Endothelial cell of umbilical vein (primary cell): ENCODE measurements at regions not wholly inside any gene's neighbourhood (a gene's known extent, or its start where the extent isn't known, plus 50 kb on each side); places are given as distances from the start of the nearest gene placed in this dataset.

Experiments used
- BruUV-seq: library from RNA; stranded (reverse); fragments of 400-500 nt; replicated peaks from 2 replicates; lab custom pipeline; 2021; lab: Mats Ljungman, UMichigan
- CTCF ChIA-PET: fragments of 300-600, 350-600 bp; sonication (Branson Sonifier 250); formaldehyde crosslinking; loops from one replicate; lab custom pipeline; 2021; ENCODE audit warnings: antibody characterized with exemption, inconsistent platforms; lab: Charles Lee
- POLR2A ChIA-PET: fragments of 300-600, 350-600 bp; sonication (Branson Sonifier 250); formaldehyde crosslinking; loops from one replicate; lab custom pipeline; 2021; ENCODE audit warnings: antibody characterized with exemption, inconsistent platforms; lab: Charles Lee
- DNase-seq: peaks from one replicate; pipeline ENCODE4 v3.0.0-alpha.2; 2011; ENCODE audit warnings: low read depth, low spot score
- FAIRE-seq: peaks from 2 replicates; lab custom pipeline; 2011; peaks lifted over from hg19 to GRCh38; lab: Jason Lieb, UNC
- H2AFZ ChIP-seq: 2 replicates; pipeline ENCODE4 v1.6.0; 2012; ENCODE audit warnings: low read depth, low read length, control low read depth, inconsistent platforms
- H3K27ac ChIP-seq: 2 replicates; pipeline ENCODE4 v1.5.1; 2011; ENCODE audit warnings: low read depth, mild to moderate bottlenecking, control low read depth, low read length, moderate library complexity; ENCODE audit not compliant: insufficient read depth
- H3K27me3 ChIP-seq, 2 experiments: 2 replicates each; pipeline versions ENCODE4 v1.6.0 to v1.6.1; 2011; ENCODE audit warnings: low read length in 2 of 2, mixed read lengths in 1 of 2; ENCODE audit not compliant: control insufficient read depth in 2 of 2, insufficient read depth in 2 of 2
- H3K36me3 ChIP-seq, 2 experiments: 2 replicates in 1 of 2; 3 replicates in 1 of 2; pipeline ENCODE4 v1.5.1; 2011; ENCODE audit warnings: low read length in 2 of 2, mild to moderate bottlenecking in 1 of 2, moderate library complexity in 1 of 2; ENCODE audit not compliant: control insufficient read depth in 2 of 2, insufficient read depth in 2 of 2; ENCODE audit errors: extremely low read depth in 1 of 2
- H3K4me1 ChIP-seq: 3 replicates; pipeline ENCODE4 v1.5.1; 2011; ENCODE audit warnings: mild to moderate bottlenecking, low read length; ENCODE audit not compliant: control insufficient read depth, insufficient read depth; ENCODE audit errors: extremely low read depth
- H3K4me2 ChIP-seq: 2 replicates; pipeline ENCODE4 v1.6.1; 2011; ENCODE audit warnings: low read length, control low read depth, mixed read lengths; ENCODE audit not compliant: insufficient read depth
- H3K4me3 ChIP-seq, 3 experiments: fragments of 200-600 bp in 1 of 3; sonication (generic), shearing (Covaris generic) in 1 of 3; replicated peaks in 1 of 3; 2 replicates each; pipeline ENCODE4 v1.5.1; 2011 to 2016; ENCODE audit warnings: control low read depth in 3 of 3, low read length in 3 of 3, mild to moderate bottlenecking in 2 of 3, inconsistent platforms in 1 of 3, low read depth in 1 of 3, moderate library complexity in 1 of 3; ENCODE audit not compliant: insufficient read depth in 1 of 3
- H3K79me2 ChIP-seq: 2 replicates; pipeline ENCODE4 v1.6.0; 2012; ENCODE audit warnings: low read length, inconsistent platforms; ENCODE audit not compliant: control insufficient read depth, insufficient read depth
- H3K9ac ChIP-seq: replicated peaks from 2 replicates; pipeline ENCODE3; 2011; ENCODE audit warnings: low read length, control low read depth; ENCODE audit not compliant: insufficient read depth; ENCODE audit errors: extremely low read depth
- H3K9me1 ChIP-seq: replicated peaks from 3 replicates; pipeline ENCODE4 v1.6.0; 2011; ENCODE audit warnings: mild to moderate bottlenecking, low read length; ENCODE audit not compliant: control insufficient read depth, insufficient read depth; ENCODE audit errors: extremely low read depth
- H3K9me3 ChIP-seq: replicated peaks from 2 replicates; pipeline ENCODE4 v1.5.1; 2012; ENCODE audit warnings: low read length, inconsistent platforms; ENCODE audit not compliant: control insufficient read depth, insufficient read depth
- H4K20me1 ChIP-seq: replicated peaks from 2 replicates; pipeline ENCODE3; 2011; ENCODE audit warnings: mild to moderate bottlenecking, low read length; ENCODE audit not compliant: control insufficient read depth, insufficient read depth; ENCODE audit errors: extremely low read depth
- EZH2 ChIP-seq: IDR thresholded peaks from 2 replicates; pipeline ENCODE4 v1.6.1; 2012; ENCODE audit warnings: borderline replicate concordance, low read depth, mild to moderate bottlenecking, moderate library complexity, low read length, inconsistent platforms; ENCODE audit not compliant: severe bottlenecking
- FOS ChIP-seq: IDR thresholded peaks from 2 replicates; pipeline ENCODE4 v1.6.1; 2011; ENCODE audit warnings: mild to moderate bottlenecking, low read length, moderate library complexity, borderline replicate concordance; ENCODE audit not compliant: insufficient read depth
- GATA2 ChIP-seq: IDR thresholded peaks from 2 replicates; pipeline ENCODE4 v1.7.0; 2011; ENCODE audit warnings: low read depth, mild to moderate bottlenecking, moderate library complexity, mixed read lengths, low read length; ENCODE audit not compliant: insufficient read length, insufficient read depth
- JUN ChIP-seq: IDR thresholded peaks from 2 replicates; pipeline ENCODE4 v1.6.1; 2011; ENCODE audit warnings: borderline replicate concordance, low read depth; ENCODE audit not compliant: insufficient read length, insufficient read depth
- MYC ChIP-seq: IDR thresholded peaks from one replicate; pipeline ENCODE4 v1.6.1; 2011; ENCODE audit warnings: mild to moderate bottlenecking, low read depth, low read length
- POLR2A ChIP-seq: IDR thresholded peaks from 2 replicates; pipeline ENCODE4 v1.6.1; 2012; ENCODE audit warnings: low read depth, mild to moderate bottlenecking, control low read depth, low read length
- POLR2AphosphoS5 ChIP-seq: IDR thresholded peaks from 2 replicates; pipeline ENCODE4 v1.6.1; 2012; ENCODE audit warnings: low read depth, mild to moderate bottlenecking, control low read depth, low read length, moderate library complexity; ENCODE audit not compliant: insufficient read depth
- dilution Hi-C: fragments of 300-500 bp; cut with MboI; formaldehyde crosslinking; loops from one replicate; pipeline ENCODE4 v1.15.0; 2019; ENCODE audit warnings: low sequenced_read_pairs; ENCODE audit not compliant: extremely low pct_ligation_motif_present
- intact Hi-C: fragments of 100-400 bp; cut with micrococcal nuclease; formaldehyde crosslinking; loops from one replicate; pipeline ENCODE4 v1.10.0; 2022
- TF ChIP-seq, protein P1 (sequence below): IDR thresholded peaks from 2 replicates; pipeline ENCODE4 v1.6.1; 2011; ENCODE audit not compliant: insufficient read depth, insufficient read length
- TF ChIP-seq, protein P2 (sequence below), 2 donors: IDR thresholded peaks; 1 replicate in 1 of 2; 2 replicates in 1 of 2; pipeline ENCODE4 v1.5.1; 2011; ENCODE audit warnings: low read length in 2 of 2, mild to moderate bottlenecking in 2 of 2, moderate library complexity in 2 of 2, control low read depth in 1 of 2, inconsistent platforms in 1 of 2, low read depth in 1 of 2; ENCODE audit not compliant: insufficient read depth in 1 of 2; ENCODE audit errors: extremely low read depth in 1 of 2

- Histone ChIP-seq H3K9me1 (no peaks in the 10 kb centered on the region), H3K9me3 (no peaks in the 10 kb centered on the region), H3K4me2 (no peak overlapping the region), H3K27me3 (no peaks in the 10 kb centered on the region), H3K79me2 (no peaks in the 10 kb centered on the region), H3K36me3 (no peaks in the 10 kb centered on the region), H3K4me1 (no peaks in the 10 kb centered on the region), H4K20me1 (no peaks in the 10 kb centered on the region), H3K9ac (no peak overlapping the region), H3K27ac (no peak overlapping the region), H3K4me3 (no peak overlapping the region), H2AFZ (no peak overlapping the region)
- POLR2A ChIA-PET: no interaction called here
- TF ChIP-seq JUN (no peak), EZH2 (no peak), MYC (no peak), GATA2 (no peak), POLR2A (no peak), POLR2AphosphoS5 (no peak), FOS (no peak)
- TF ChIP-seq, protein P1, sequence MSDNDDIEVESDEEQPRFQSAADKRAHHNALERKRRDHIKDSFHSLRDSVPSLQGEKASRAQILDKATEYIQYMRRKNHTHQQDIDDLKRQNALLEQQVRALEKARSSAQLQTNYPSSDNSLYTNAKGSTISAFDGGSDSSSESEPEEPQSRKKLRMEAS: no peak
- TF ChIP-seq, protein P2, sequence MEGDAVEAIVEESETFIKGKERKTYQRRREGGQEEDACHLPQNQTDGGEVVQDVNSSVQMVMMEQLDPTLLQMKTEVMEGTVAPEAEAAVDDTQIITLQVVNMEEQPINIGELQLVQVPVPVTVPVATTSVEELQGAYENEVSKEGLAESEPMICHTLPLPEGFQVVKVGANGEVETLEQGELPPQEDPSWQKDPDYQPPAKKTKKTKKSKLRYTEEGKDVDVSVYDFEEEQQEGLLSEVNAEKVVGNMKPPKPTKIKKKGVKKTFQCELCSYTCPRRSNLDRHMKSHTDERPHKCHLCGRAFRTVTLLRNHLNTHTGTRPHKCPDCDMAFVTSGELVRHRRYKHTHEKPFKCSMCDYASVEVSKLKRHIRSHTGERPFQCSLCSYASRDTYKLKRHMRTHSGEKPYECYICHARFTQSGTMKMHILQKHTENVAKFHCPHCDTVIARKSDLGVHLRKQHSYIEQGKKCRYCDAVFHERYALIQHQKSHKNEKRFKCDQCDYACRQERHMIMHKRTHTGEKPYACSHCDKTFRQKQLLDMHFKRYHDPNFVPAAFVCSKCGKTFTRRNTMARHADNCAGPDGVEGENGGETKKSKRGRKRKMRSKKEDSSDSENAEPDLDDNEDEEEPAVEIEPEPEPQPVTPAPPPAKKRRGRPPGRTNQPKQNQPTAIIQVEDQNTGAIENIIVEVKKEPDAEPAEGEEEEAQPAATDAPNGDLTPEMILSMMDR (IDR thresholded peaks at IDR 0.05; ENCODE audit: extremely low read depth in 1 of 2, insufficient read depth in 1 of 2, low read depth in 1 of 2, low read length in 2 of 2): no peak
- intact Hi-C loops (no loop called here), dilution Hi-C loops (no loop called here)
- CTCF ChIA-PET: interaction anchor here (1.2 to 1.6 kb wide), 2 partner anchors 77 to 121 kb away, joined by 3 to 5 read pairs; no protein-coding TSS in a partner anchor
- no peak for FAIRE-seq
- DNase-seq: no peak
- no TSS peak for BruUV-seq
Observed at GRCh38 chr10:110431659-110432058, 66.0 kb upstream of the DUSP5 start.
